H1 (cell line): ENCODE measurements at regions not wholly inside any gene's neighbourhood (a gene's known extent, or its start where the extent isn't known, plus 50 kb on each side); places are given as distances from the start of the nearest gene placed in this dataset.

Source experiments
- CTCF ChIA-PET: fragments of 300-600 bp; sonication (Branson Sonifier 250); formaldehyde crosslinking; loops from one replicate; lab custom pipeline; 2021; ENCODE audit not compliant: partially characterized antibody; lab: Charles Lee
- POLR2A ChIA-PET: fragments of 300-600 bp; sonication (Branson Sonifier 250); formaldehyde crosslinking; loops from one replicate; lab custom pipeline; 2021; ENCODE audit warnings: inconsistent platforms; ENCODE audit not compliant: partially characterized antibody; lab: Charles Lee
- DNase-seq, 2 experiments: peaks; one replicate each; pipeline versions ENCODE4 v3.0.0 to v3.0.0-alpha.2; 2010 to 2022; ENCODE audit warnings: low spot score in 2 of 2, low read depth in 1 of 2, mixed read lengths in 1 of 2
- FAIRE-seq: peaks from 2 replicates; lab custom pipeline; 2011; peaks lifted over from hg19 to GRCh38; lab: Jason Lieb, UNC
- H2AFZ ChIP-seq: 2 replicates; pipeline ENCODE4 v1.8.1; 2012; ENCODE audit warnings: low read length, inconsistent platforms
- H2AK5ac ChIP-seq: 2 replicates; pipeline ENCODE4 v1.6.1; 2013; ENCODE audit warnings: low read depth, low read length
- H2BK120ac ChIP-seq: replicated peaks from 2 replicates; pipeline ENCODE3; 2013; ENCODE audit warnings: low read depth, low read length, inconsistent platforms
- H2BK12ac ChIP-seq: 2 replicates; pipeline ENCODE4 v1.6.1; 2013; ENCODE audit warnings: low read depth, low read length
- H2BK15ac ChIP-seq: 2 replicates; pipeline ENCODE4 v1.6.1; 2013; ENCODE audit warnings: low read length
- H2BK20ac ChIP-seq: 2 replicates; pipeline ENCODE4 v1.6.1; 2013; ENCODE audit warnings: low read length
- H2BK5ac ChIP-seq: 2 replicates; pipeline ENCODE4 v1.6.1; 2013; ENCODE audit warnings: low read depth, low read length
- H3K14ac ChIP-seq: 2 replicates; pipeline ENCODE4 v1.6.1; 2013; ENCODE audit warnings: inconsistent platforms; ENCODE audit not compliant: insufficient read length
- H3K18ac ChIP-seq: 2 replicates; pipeline ENCODE4 v1.6.1; 2013; ENCODE audit warnings: low read length; ENCODE audit errors: extremely low read depth
- H3K23ac ChIP-seq: 2 replicates; pipeline ENCODE4 v1.6.1; 2013; ENCODE audit warnings: inconsistent platforms; ENCODE audit not compliant: insufficient read length
- H3K23me2 ChIP-seq: 2 replicates; pipeline ENCODE4 v1.6.1; 2013; ENCODE audit warnings: low read depth, low read length
- H3K27ac ChIP-seq: 2 replicates; pipeline ENCODE4 v1.6.1; 2011; ENCODE audit warnings: low read depth, low read length, inconsistent platforms
- H3K27me3 ChIP-seq, 4 experiments: replicated peaks in 1 of 4; 1 replicate in 1 of 4; 2 replicates in 3 of 4; pipeline versions ENCODE4 v1.6.1 to v1.8.1; 2011 to 2013; ENCODE audit warnings: low read length in 3 of 4, mild to moderate bottlenecking in 3 of 4, inconsistent platforms in 2 of 4, mixed read lengths in 2 of 4, moderate library complexity in 1 of 4; ENCODE audit not compliant: control insufficient read depth in 3 of 4, insufficient read depth in 3 of 4; ENCODE audit errors: extremely low read depth in 1 of 4
- H3K36me3 ChIP-seq, 4 experiments: 2 replicates each; pipeline versions ENCODE4 v1.6.1 to v1.8.1; 2011 to 2013; ENCODE audit warnings: mild to moderate bottlenecking in 4 of 4, low read length in 3 of 4, moderate library complexity in 2 of 4, control low read depth in 1 of 4, inconsistent platforms in 1 of 4; ENCODE audit not compliant: insufficient read depth in 4 of 4, control insufficient read depth in 2 of 4
- H3K4ac ChIP-seq: replicated peaks from 2 replicates; pipeline ENCODE3; 2013; ENCODE audit warnings: low read length, low read depth, mixed read lengths, inconsistent platforms; ENCODE audit not compliant: insufficient read length
- H3K4me1 ChIP-seq, 4 experiments: replicated peaks in 1 of 4; 1 replicate in 1 of 4; 2 replicates in 3 of 4; pipeline versions ENCODE4 v1.6.1 to v1.8.1; 2011 to 2013; ENCODE audit warnings: low read length in 3 of 4, inconsistent platforms in 2 of 4, mixed read lengths in 1 of 4; ENCODE audit not compliant: insufficient read depth in 4 of 4, control insufficient read depth in 3 of 4
- H3K4me2 ChIP-seq, 2 experiments: 2 replicates each; pipeline versions ENCODE4 v1.6.1 to v1.8.1; 2011 to 2013; ENCODE audit warnings: low read depth in 2 of 2, low read length in 2 of 2, control low read depth in 1 of 2, inconsistent platforms in 1 of 2, mild to moderate bottlenecking in 1 of 2; ENCODE audit not compliant: insufficient read depth in 1 of 2
- H3K4me3 ChIP-seq, 4 experiments: fragments of 200-600, 300-600 bp in 1 of 4; sonication (generic), shearing (Covaris generic), sonication (Bioruptor Twin) in 1 of 4; 2 replicates each; pipeline versions ENCODE4 v1.5.1 to v1.8.1; 2011 to 2016; ENCODE audit warnings: low read length in 4 of 4, low read depth in 3 of 4, control low read depth in 2 of 4, inconsistent platforms in 2 of 4, mild to moderate bottlenecking in 2 of 4, mixed read lengths in 1 of 4, moderate library complexity in 1 of 4; ENCODE audit not compliant: insufficient read depth in 2 of 4; ENCODE audit errors: extremely low read depth in 1 of 4
- H3K56ac ChIP-seq: replicated peaks from 2 replicates; pipeline ENCODE3; 2013; ENCODE audit warnings: low read depth, mild to moderate bottlenecking, mixed read lengths, low read length, inconsistent platforms; ENCODE audit not compliant: insufficient read length
- H3K79me1 ChIP-seq: 2 replicates; pipeline ENCODE4 v1.6.1; 2013; ENCODE audit warnings: low read depth, low read length, control low read depth
- H3K79me2 ChIP-seq, 2 experiments: 2 replicates each; pipeline versions ENCODE4 v1.6.1 to v1.8.1; 2012 to 2013; ENCODE audit warnings: low read length in 2 of 2, mild to moderate bottlenecking in 2 of 2, inconsistent platforms in 1 of 2; ENCODE audit not compliant: insufficient read depth in 2 of 2, control insufficient read depth in 1 of 2
- H3K9ac ChIP-seq, 4 experiments: replicated peaks in 1 of 4; 1 replicate in 1 of 4; 2 replicates in 3 of 4; pipeline versions ENCODE4 v1.6.1 to v1.8.1; 2011 to 2013; ENCODE audit warnings: low read depth in 3 of 4, low read length in 3 of 4, control low read depth in 2 of 4, mild to moderate bottlenecking in 2 of 4, moderate library complexity in 2 of 4, inconsistent platforms in 1 of 4; ENCODE audit errors: extremely low read depth in 1 of 4
- H3K9me3 ChIP-seq, 2 experiments: 2 replicates each; pipeline versions ENCODE4 v1.6.1 to v1.8.1; 2012 to 2013; ENCODE audit warnings: mild to moderate bottlenecking in 2 of 2, moderate library complexity in 2 of 2, control low read depth in 1 of 2, inconsistent platforms in 1 of 2, low read depth in 1 of 2, low read length in 1 of 2, mixed read lengths in 1 of 2; ENCODE audit not compliant: insufficient read depth in 2 of 2
- H4K20me1 ChIP-seq, 2 experiments: replicated peaks in 1 of 2; 2 replicates each; pipeline versions ENCODE3 to v1.8.1; 2011 to 2013; ENCODE audit warnings: inconsistent platforms in 2 of 2, low read length in 2 of 2, mild to moderate bottlenecking in 1 of 2; ENCODE audit not compliant: insufficient read depth in 2 of 2, control insufficient read depth in 1 of 2
- H4K5ac ChIP-seq: 2 replicates; pipeline ENCODE4 v1.6.1; 2013; ENCODE audit warnings: low read length, low read depth, mixed read lengths, inconsistent platforms; ENCODE audit not compliant: insufficient read length
- H4K8ac ChIP-seq: 2 replicates; pipeline ENCODE4 v1.8.0; 2013; ENCODE audit warnings: mild to moderate bottlenecking, moderate library complexity, low read length, inconsistent platforms; ENCODE audit not compliant: insufficient read depth; ENCODE audit errors: extremely low read depth
- H4K91ac ChIP-seq: replicated peaks from 2 replicates; pipeline ENCODE3; 2013; ENCODE audit warnings: low read length, mixed read lengths, inconsistent platforms; ENCODE audit not compliant: insufficient read length
- ASH2L ChIP-seq: fragments of 200-600, 300-600 bp; sonication (generic); IDR thresholded peaks from one replicate; pipeline ENCODE4 v1.7.1; 2017; ENCODE audit warnings: low read length
- BCL11A ChIP-seq, 2 experiments: IDR thresholded peaks; one replicate each; pipeline ENCODE4 v1.6.1; 2011; ENCODE audit warnings: low read depth in 2 of 2, low read length in 2 of 2, mild to moderate bottlenecking in 2 of 2
- CBX5 ChIP-seq: fragments of 300-800, 300-1000 bp; sonication (generic); IDR thresholded peaks from 2 replicates; pipeline ENCODE4 v1.7.1; 2016; ENCODE audit warnings: antibody characterized with exemption, low read length, low read depth
- CREB1 ChIP-seq: IDR thresholded peaks from 2 replicates; pipeline ENCODE4 v1.6.1; 2012; ENCODE audit warnings: inconsistent platforms
- EGR1 ChIP-seq: IDR thresholded peaks from 2 replicates; pipeline ENCODE4 v1.6.1; 2011; ENCODE audit warnings: low read depth, low read length, borderline replicate concordance
- JUND ChIP-seq: IDR thresholded peaks from 2 replicates; pipeline ENCODE4 v1.6.1; 2011; ENCODE audit warnings: mild to moderate bottlenecking, improper control_type of control experiment, low read length
- NANOG ChIP-seq: IDR thresholded peaks from 2 replicates; pipeline ENCODE4 v1.6.1; 2011; ENCODE audit warnings: low read length, low read depth, mild to moderate bottlenecking, inconsistent platforms; ENCODE audit not compliant: insufficient read depth, poor library complexity, severe bottlenecking
- PHF8 ChIP-seq: fragments of 200-600 bp; sonication (generic); conservative IDR thresholded peaks from 2 replicates; pipeline ENCODE4 v1.7.1; 2012; ENCODE audit warnings: low read depth, mild to moderate bottlenecking, inconsistent platforms, low read length, moderate library complexity
- POU5F1 ChIP-seq: IDR thresholded peaks from 2 replicates; pipeline ENCODE4 v1.6.1; 2011; ENCODE audit warnings: low read depth, mild to moderate bottlenecking, low read length, moderate library complexity
- RXRA ChIP-seq: IDR thresholded peaks from 2 replicates; pipeline ENCODE4 v1.6.1; 2011; ENCODE audit warnings: low read depth, mild to moderate bottlenecking, low read length, moderate library complexity; ENCODE audit not compliant: insufficient read depth
- WGBS, 2 experiments: shearing (Covaris generic) in 1 of 2; methylation state at CpG; one replicate each; pipeline versions ENCODE4 v1.1.6 to v1.1.7; 2013 to 2015; ENCODE audit warnings: low lambda C conversion rate in 2 of 2, mixed read lengths in 2 of 2, inconsistent platforms in 1 of 2, low coverage in 1 of 2, missing lambda C conversion rate in 1 of 2; ENCODE audit not compliant: insufficient replicate concordance in 2 of 2, insufficient coverage in 1 of 2, insufficient read length in 1 of 2; ENCODE audit errors: extremely low coverage in 1 of 2, missing lambda C conversion rate in 1 of 2; 5-methylcytosine and 5-hydroxymethylcytosine counted together

DNA sequence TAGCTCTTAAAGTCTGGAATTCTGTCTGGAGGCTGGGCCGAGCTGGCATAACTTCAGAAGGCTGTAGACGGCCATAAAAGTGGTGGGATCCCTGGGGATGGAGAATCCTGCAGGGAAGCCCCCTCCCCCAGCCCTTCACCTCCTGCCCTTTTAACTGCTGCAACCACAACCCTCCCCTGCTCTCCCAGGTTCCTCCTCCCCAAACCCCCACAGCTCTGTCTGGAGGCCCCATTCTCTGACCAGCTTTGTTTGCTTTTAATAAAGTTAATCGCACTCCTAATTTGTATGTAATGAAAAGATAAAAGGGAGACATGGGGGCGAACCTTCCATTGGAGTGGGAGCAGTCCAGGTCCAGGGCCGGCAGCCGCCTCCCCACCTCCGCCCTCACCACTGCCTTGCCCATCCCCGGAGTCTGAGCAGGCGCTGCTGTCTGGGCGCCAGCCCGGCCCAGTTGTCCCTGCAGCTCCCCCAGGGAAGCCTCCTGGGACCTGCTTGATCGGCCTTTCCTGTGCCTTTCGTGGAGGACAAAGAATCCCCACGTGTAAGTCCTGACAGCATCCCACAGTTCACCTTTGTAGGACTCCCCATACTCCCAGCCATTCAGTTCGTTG lies 84.3 kb downstream of the PJA1 start:
- no peak overlapping the region for H2BK12ac ChIP-seq
- no peak overlapping the region for H3K4me3 ChIP-seq
- no peak overlapping the region for H4K5ac ChIP-seq
- H3K79me2 ChIP-seq = no peaks in the 10 kb centered on the region
- H2AK5ac ChIP-seq = no peak overlapping the region
- no peaks in the 10 kb centered on the region; a peak in 1 of 7 replicates for H3K27me3 ChIP-seq
- H2BK15ac ChIP-seq = no peak overlapping the region
- no peak overlapping the region for H3K4me2 ChIP-seq
- no peaks in the 10 kb centered on the region for H4K20me1 ChIP-seq
- no peaks in the 10 kb centered on the region for H3K79me1 ChIP-seq
- H3K23me2 ChIP-seq = no peaks in the 10 kb centered on the region
- H4K8ac ChIP-seq = no peak overlapping the region
- H2AFZ ChIP-seq = no peak overlapping the region
- H4K91ac ChIP-seq = no peak overlapping the region
- H3K4me1 ChIP-seq = peaks cover 0 to 15% (median 2%) of the 10 kb centered on the region in 4 experiments; a peak in 5 of 7 replicates
- FAIRE-seq = no peak
- no peak overlapping the region for H3K9ac ChIP-seq
- POLR2A ChIA-PET = no interaction called here
- no peak overlapping the region for H3K18ac ChIP-seq
- no peak overlapping the region for H2BK5ac ChIP-seq
- no peak overlapping the region for H3K56ac ChIP-seq
- TF ChIP-seq RXRA = no peak
- no peak for TF ChIP-seq EGR1
- TF ChIP-seq CBX5 = no peak
- no peak for TF ChIP-seq BCL11A (IDR thresholded peaks at IDR 0.05; ENCODE audit: low read depth in 2 of 2, low read length in 2 of 2)
- no peak for TF ChIP-seq CREB1
- TF ChIP-seq POU5F1 = no peak
- no peak for TF ChIP-seq JUND
- no peak for TF ChIP-seq NANOG
- TF ChIP-seq ASH2L = no peak
- TF ChIP-seq PHF8 = no peak
- TF ChIP-seq, all 59 proteins: peak for 0
- Histone ChIP-seq H3K27ac (no peak overlapping the region), H2BK120ac (no peak overlapping the region), H3K36me3 (no peaks in the 10 kb centered on the region), H3K9me3 (no peaks in the 10 kb centered on the region), H3K4ac (no peak overlapping the region), H3K23ac (no peak overlapping the region), H2BK20ac (no peak overlapping the region), H3K14ac (no peak overlapping the region)
- no peak for DNase-seq
- WGBS, 2 experiments = 86% methylated on average over 2 of the region's 15 CpGs; no CpG with 5 or more reads in 1 of the 2 experiments
- CTCF ChIA-PET = interaction anchor here (0.9 to 1.9 kb wide), 4 partner anchors 13 to 307 kb away, joined by 3 to 5 read pairs (median 4); no protein-coding TSS in a partner anchor
